B cell (primary cell): ENCODE measurements at regions not wholly inside any gene's neighbourhood (a gene's known extent, or its start where the extent isn't known, plus 50 kb on each side); places are given as distances from the start of the nearest gene placed in this dataset.

Experiments used
- ATAC-seq: fragments of 200-7000 bp; cut with Tn5 transposase; one replicate; pipeline ENCODE4 v1.10.0; 2021; ENCODE audit warnings: low read depth, mild to moderate bottlenecking, moderate number of reproducible peaks, moderate library complexity
- CTCF ChIA-PET: fragments of 350-600 bp; sonication (Branson Sonifier 250); formaldehyde crosslinking; loops from one replicate; lab custom pipeline; 2021; ENCODE audit warnings: antibody characterized with exemption, inconsistent platforms; lab: Charles Lee
- POLR2A ChIA-PET: fragments of 350-600 bp; sonication (Branson Sonifier 250); formaldehyde crosslinking; loops from one replicate; lab custom pipeline; 2021; ENCODE audit warnings: antibody characterized with exemption; lab: Charles Lee
- DNase-seq: peaks from one replicate; pipeline ENCODE4 v3.0.0; 2013
- H2AFZ ChIP-seq: 2 replicates; pipeline ENCODE4 v1.6.1; 2012; ENCODE audit warnings: mild to moderate bottlenecking, low read depth, low read length; ENCODE audit not compliant: insufficient read depth, poor library complexity, severe bottlenecking
- H3K27ac ChIP-seq, 2 donors: 1 replicate in 1 of 2; 2 replicates in 1 of 2; pipeline ENCODE4 v1.5.1; 2012 to 2013; ENCODE audit warnings: low read length in 2 of 2, mild to moderate bottlenecking in 2 of 2, moderate library complexity in 1 of 2
- H3K27me3 ChIP-seq, 4 experiments: fragments of 200-600 bp in 1 of 4; sonication (generic) in 1 of 4; replicated peaks in 1 of 4; 1 replicate in 2 of 4; 2 replicates in 2 of 4; pipeline versions ENCODE4 v1.6.1 to v1.7.0; 2013 to 2016; ENCODE audit warnings: low read length in 3 of 4, mild to moderate bottlenecking in 2 of 4, mixed read lengths in 1 of 4, moderate library complexity in 1 of 4; ENCODE audit not compliant: insufficient read depth in 4 of 4, control insufficient read depth in 3 of 4; ENCODE audit errors: control extremely low read depth in 1 of 4
- H3K36me3 ChIP-seq, 2 experiments: replicated peaks in 1 of 2; 1 replicate in 1 of 2; 2 replicates in 1 of 2; pipeline versions ENCODE4 v1.6.1 to v1.7.1; 2013; ENCODE audit warnings: low read length in 1 of 2; ENCODE audit not compliant: insufficient read depth in 2 of 2, control insufficient read depth in 1 of 2; ENCODE audit errors: control extremely low read depth in 1 of 2, extremely low read depth in 1 of 2
- H3K4me1 ChIP-seq, 2 donors: fragments of 200-600 bp in 1 of 2; sonication (generic) in 1 of 2; 1 replicate in 1 of 2; 2 replicates in 1 of 2; pipeline versions ENCODE4 v1.5.1 to v1.6.1; 2013 to 2017; ENCODE audit warnings: low read length in 2 of 2; ENCODE audit not compliant: control insufficient read depth in 2 of 2, insufficient read depth in 2 of 2
- H3K4me2 ChIP-seq: replicated peaks from 2 replicates; pipeline ENCODE3; 2012; ENCODE audit warnings: mild to moderate bottlenecking, low read depth, low read length; ENCODE audit not compliant: poor library complexity, severe bottlenecking
- H3K4me3 ChIP-seq, 5 experiments: fragments of 200-600 bp in 1 of 5; sonication (generic) in 1 of 5; 1 replicate in 3 of 5; 2 replicates in 2 of 5; pipeline versions ENCODE4 v1.5.1 to v1.7.0; 2011 to 2016; ENCODE audit warnings: low read length in 4 of 5, mild to moderate bottlenecking in 4 of 5, low read depth in 2 of 5, control low read depth in 1 of 5, moderate library complexity in 1 of 5; ENCODE audit not compliant: insufficient read depth in 1 of 5; ENCODE audit errors: control extremely low read depth in 1 of 5, extremely low read depth in 1 of 5
- H3K79me2 ChIP-seq: fragments of 200-600 bp; sonication (generic); one replicate; pipeline ENCODE4 v1.6.0; 2016; ENCODE audit warnings: low read length; ENCODE audit not compliant: control insufficient read depth, insufficient read depth
- H3K9ac ChIP-seq: fragments of 200-600 bp; sonication (generic); 2 replicates; pipeline ENCODE4 v1.6.1; 2017; ENCODE audit warnings: mild to moderate bottlenecking, low read length, moderate library complexity
- H3K9me3 ChIP-seq, 3 donors: one replicate each; pipeline versions ENCODE4 v1.6.1 to v1.7.1; 2013; ENCODE audit warnings: low read length in 2 of 3; ENCODE audit not compliant: control insufficient read depth in 2 of 3, insufficient read depth in 1 of 3; ENCODE audit errors: control extremely low read depth in 1 of 3
- H4K20me1 ChIP-seq: 2 replicates; pipeline ENCODE4 v1.6.0; 2012; ENCODE audit warnings: mild to moderate bottlenecking, low read length; ENCODE audit not compliant: insufficient read depth, control insufficient read depth, poor library complexity, severe bottlenecking
- H3K27ac Mint-ChIP-seq: one replicate; pipeline ENCODE4 v1.8.0; 2021; ENCODE audit warnings: mixed read lengths
- H3K27me3 Mint-ChIP-seq: one replicate; pipeline ENCODE4 v1.8.0; 2021; ENCODE audit warnings: mixed read lengths
- H3K4me1 Mint-ChIP-seq: one replicate; pipeline ENCODE4 v1.8.0; 2021; ENCODE audit warnings: mixed read lengths
- H3K4me3 Mint-ChIP-seq: one replicate; pipeline ENCODE4 v1.8.0; 2021; ENCODE audit warnings: mixed read lengths
- H3K9me3 Mint-ChIP-seq: one replicate; pipeline ENCODE4 v1.8.0; 2022; ENCODE audit warnings: mixed read lengths; ENCODE audit not compliant: insufficient read depth
- EZH2 ChIP-seq: IDR thresholded peaks from 2 replicates; pipeline ENCODE4 v1.6.1; 2012; ENCODE audit warnings: borderline replicate concordance, low read depth, mild to moderate bottlenecking, moderate library complexity, low read length; ENCODE audit not compliant: insufficient read depth, poor library complexity, severe bottlenecking
- WGBS: methylation state at CpG from one replicate; pipeline ENCODE4 v1.1.5; 2013; ENCODE audit warnings: missing lambda C conversion rate; ENCODE audit not compliant: insufficient coverage; 5-methylcytosine and 5-hydroxymethylcytosine counted together
- intact Hi-C: fragments of 100-400 bp; cut with micrococcal nuclease; formaldehyde crosslinking; loops from one replicate; pipeline ENCODE4 v1.10.0; 2022
- TF ChIP-seq, protein P1 (sequence below): fragments of 200-600 bp; IDR thresholded peaks from one replicate; pipeline ENCODE4 v1.8.0; 2022; ENCODE audit warnings: antibody characterized with exemption, mild to moderate bottlenecking

GRCh38 chr6:50187351-50187921 is 137.7 kb upstream of the DEFB112 start:
- H4K20me1 ChIP-seq, result no peaks in the 10 kb centered on the region
- intact Hi-C loops, result no loop called here
- no peaks in the 10 kb centered on the region for H3K36me3 ChIP-seq
- H3K79me2 ChIP-seq, result no peaks in the 10 kb centered on the region
- H3K27ac Mint-ChIP-seq, result no peak overlapping the region
- TF ChIP-seq, protein P1, sequence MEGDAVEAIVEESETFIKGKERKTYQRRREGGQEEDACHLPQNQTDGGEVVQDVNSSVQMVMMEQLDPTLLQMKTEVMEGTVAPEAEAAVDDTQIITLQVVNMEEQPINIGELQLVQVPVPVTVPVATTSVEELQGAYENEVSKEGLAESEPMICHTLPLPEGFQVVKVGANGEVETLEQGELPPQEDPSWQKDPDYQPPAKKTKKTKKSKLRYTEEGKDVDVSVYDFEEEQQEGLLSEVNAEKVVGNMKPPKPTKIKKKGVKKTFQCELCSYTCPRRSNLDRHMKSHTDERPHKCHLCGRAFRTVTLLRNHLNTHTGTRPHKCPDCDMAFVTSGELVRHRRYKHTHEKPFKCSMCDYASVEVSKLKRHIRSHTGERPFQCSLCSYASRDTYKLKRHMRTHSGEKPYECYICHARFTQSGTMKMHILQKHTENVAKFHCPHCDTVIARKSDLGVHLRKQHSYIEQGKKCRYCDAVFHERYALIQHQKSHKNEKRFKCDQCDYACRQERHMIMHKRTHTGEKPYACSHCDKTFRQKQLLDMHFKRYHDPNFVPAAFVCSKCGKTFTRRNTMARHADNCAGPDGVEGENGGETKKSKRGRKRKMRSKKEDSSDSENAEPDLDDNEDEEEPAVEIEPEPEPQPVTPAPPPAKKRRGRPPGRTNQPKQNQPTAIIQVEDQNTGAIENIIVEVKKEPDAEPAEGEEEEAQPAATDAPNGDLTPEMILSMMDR, result no peak
- no peak for TF ChIP-seq EZH2
- H3K4me1 ChIP-seq, result no peaks in the 10 kb centered on the region
- ATAC-seq (no peak), DNase-seq (no peak)
- H2AFZ ChIP-seq, result no peak overlapping the region
- H3K9me3 Mint-ChIP-seq, result peaks cover 3% of the 10 kb centered on the region
- peaks cover 0 to 3% (median 0%) of the 10 kb centered on the region in 3 donors for H3K9me3 ChIP-seq
- ChIA-PET POLR2A (no interaction called here), CTCF (no interaction called here)
- no peak overlapping the region for H3K4me3 Mint-ChIP-seq
- no peak overlapping the region for H3K4me3 ChIP-seq
- no peak overlapping the region for H3K4me2 ChIP-seq
- WGBS, result 74% methylated on average over 4 of the region's 7 CpGs
- H3K27ac ChIP-seq, result no peak overlapping the region
- no peaks in the 10 kb centered on the region for H3K27me3 ChIP-seq
- no peak overlapping the region for H3K9ac ChIP-seq
- H3K27me3 Mint-ChIP-seq, result no peaks in the 10 kb centered on the region
- no peaks in the 10 kb centered on the region for H3K4me1 Mint-ChIP-seq

GRCh38 chr6:50198245-50198644 is 148.5 kb upstream of the DEFB112 start:
- intact Hi-C loops, result no loop called here

More at GRCh38 chr6:50198245-50198644, 148.5 kb upstream of the DEFB112 start:
- H3K9me3 ChIP-seq, result peaks cover 0 to under 1% (median 0%) of the 10 kb centered on the region in 3 donors
- POLR2A ChIA-PET, result no interaction called here
- CTCF ChIA-PET, result no interaction called here
- no peaks in the 10 kb centered on the region for H3K27me3 Mint-ChIP-seq
- ATAC-seq, result no peak
- H3K27ac Mint-ChIP-seq, result no peak overlapping the region
- H2AFZ ChIP-seq, result no peak overlapping the region
- WGBS, result 83% methylated on average over 2 of the region's 4 CpGs
- no peak for TF ChIP-seq EZH2
- TF ChIP-seq, protein P1, result no peak
- DNase-seq, result no peak
- no peak overlapping the region for H3K27ac ChIP-seq
- H3K4me3 ChIP-seq, result no peak overlapping the region
- no peaks in the 10 kb centered on the region for H3K36me3 ChIP-seq
- no peaks in the 10 kb centered on the region for H3K4me1 Mint-ChIP-seq
- H3K4me1 ChIP-seq, result no peaks in the 10 kb centered on the region
- H3K9me3 Mint-ChIP-seq, result peaks cover 2% of the 10 kb centered on the region
- no peak overlapping the region for H3K4me3 Mint-ChIP-seq
- no peak overlapping the region for H3K4me2 ChIP-seq
- no peaks in the 10 kb centered on the region for H3K79me2 ChIP-seq
- H3K9ac ChIP-seq, result no peak overlapping the region
- H3K27me3 ChIP-seq, result no peaks in the 10 kb centered on the region
- H4K20me1 ChIP-seq, result no peaks in the 10 kb centered on the region
